ENCODE measurements at regions not wholly inside any gene's neighbourhood (a gene's known extent, or its start where the extent isn't known, plus 50 kb on each side); places are given as distances from the start of the nearest gene placed in this dataset.
"Not testable (repeated sequence)": the region's sequence is repeated elsewhere in the genome, so short reads cannot be mapped to it uniquely, and the experiment has no call there.

GRCh38 chr5:103860327-103860726, 297.7 kb upstream of the NUDT12 start:
- Histone ChIP-seq H3K4me1 (ENCODE audit: control insufficient read depth, extremely low read depth, insufficient read depth, low read length) (no peaks in the 10 kb centered on the region), H3K4me3 (ENCODE audit: control insufficient read depth in 2 of 3, extremely low read depth in 1 of 3, insufficient read depth in 2 of 3, low read depth in 1 of 3, low read length in 3 of 3) (no peak overlapping the region), H3K9ac (ENCODE audit: control insufficient read depth, extremely low read depth, insufficient read depth, low read length) (no peak overlapping the region), H3K4me2 (ENCODE audit: control insufficient read depth, extremely low read depth, insufficient read depth, low read depth, low read length) (no peak overlapping the region), H2AFZ (ENCODE audit: control insufficient read depth, low read length) (no peak overlapping the region), H3K79me2 (ENCODE audit: control insufficient read depth, insufficient read depth, low read length) (no peaks in the 10 kb centered on the region), H3K27me3 (ENCODE audit: control insufficient read depth, extremely low read depth, insufficient read depth, low read length) (no peaks in the 10 kb centered on the region), H3K36me3 (ENCODE audit: control insufficient read depth in 2 of 2, extremely low read depth in 1 of 2, insufficient read depth in 2 of 2, low read length in 2 of 2) (no peaks in the 10 kb centered on the region), H4K20me1 (ENCODE audit: control insufficient read depth, extremely low read depth, insufficient read depth, low read length) (no peaks in the 10 kb centered on the region), H3K27ac (ENCODE audit: control insufficient read depth, insufficient read depth, low read length) (no peak overlapping the region), H3K9me1 (ENCODE audit: control insufficient read depth, extremely low read depth, insufficient read depth, low read length) (no peaks in the 10 kb centered on the region), H3K9me3 (ENCODE audit: control insufficient read depth, low read depth, low read length) (no peaks in the 10 kb centered on the region)
- dilution Hi-C loops (cut with MboI; ENCODE audit: extremely low pct_ligation_motif_present, low sequenced_read_pairs): no loop called here
- TF ChIP-seq CTCF (optimal IDR thresholded peaks at IDR 0.05 in 1 of 3, IDR thresholded peaks at IDR 0.05 in 1 of 3, conservative IDR thresholded peaks at IDR 0.05 in 1 of 3; ENCODE audit: extremely low read depth in 1 of 3, insufficient read depth in 2 of 3, low read length in 3 of 3) (no peak), EZH2 (IDR thresholded peaks at IDR 0.05; ENCODE audit: low read length) (no peak)
- DNase-seq (ENCODE audit: low read depth, low spot score) (no peak), FAIRE-seq (no peak)

- H3K4me3 ChIP-seq (ENCODE audit: control insufficient read depth in 2 of 3, extremely low read depth in 1 of 3, insufficient read depth in 2 of 3, low read depth in 1 of 3, low read length in 3 of 3); DNase-seq (ENCODE audit: low read depth, low spot score); H3K27me3 ChIP-seq (ENCODE audit: control insufficient read depth, extremely low read depth, insufficient read depth, low read length); H2AFZ ChIP-seq (ENCODE audit: control insufficient read depth, low read length); H3K27ac ChIP-seq (ENCODE audit: control insufficient read depth, insufficient read depth, low read length); H3K4me2 ChIP-seq (ENCODE audit: control insufficient read depth, extremely low read depth, insufficient read depth, low read depth, low read length); H4K20me1 ChIP-seq (ENCODE audit: control insufficient read depth, extremely low read depth, insufficient read depth, low read length); H3K9me1 ChIP-seq (ENCODE audit: control insufficient read depth, extremely low read depth, insufficient read depth, low read length); H3K9me3 ChIP-seq (ENCODE audit: control insufficient read depth, low read depth, low read length); H3K4me1 ChIP-seq (ENCODE audit: control insufficient read depth, extremely low read depth, insufficient read depth, low read length); H3K79me2 ChIP-seq (ENCODE audit: control insufficient read depth, insufficient read depth, low read length); FAIRE-seq; H3K9ac ChIP-seq (ENCODE audit: control insufficient read depth, extremely low read depth, insufficient read depth, low read length); H3K36me3 ChIP-seq (ENCODE audit: control insufficient read depth in 2 of 2, extremely low read depth in 1 of 2, insufficient read depth in 2 of 2, low read length in 2 of 2); dilution Hi-C loops (cut with MboI; ENCODE audit: extremely low pct_ligation_motif_present, low sequenced_read_pairs): not testable (repeated sequence)
These were observed 295.8 kb upstream of the NUDT12 start for GRCh38 chr5:103858367-103858766.

- Histone ChIP-seq H3K4me1 (ENCODE audit: control insufficient read depth, extremely low read depth, insufficient read depth, low read length) (peaks cover 17% of the 10 kb centered on the region), H3K79me2 (ENCODE audit: control insufficient read depth, insufficient read depth, low read length) (no peaks in the 10 kb centered on the region), H3K9ac (ENCODE audit: control insufficient read depth, extremely low read depth, insufficient read depth, low read length) (no peak overlapping the region), H2AFZ (ENCODE audit: control insufficient read depth, low read length) (no peak overlapping the region), H4K20me1 (ENCODE audit: control insufficient read depth, extremely low read depth, insufficient read depth, low read length) (no peaks in the 10 kb centered on the region), H3K9me3 (ENCODE audit: control insufficient read depth, low read depth, low read length) (no peaks in the 10 kb centered on the region), H3K27me3 (ENCODE audit: control insufficient read depth, extremely low read depth, insufficient read depth, low read length) (no peaks in the 10 kb centered on the region), H3K4me2 (ENCODE audit: control insufficient read depth, extremely low read depth, insufficient read depth, low read depth, low read length) (no peak overlapping the region), H3K27ac (ENCODE audit: control insufficient read depth, insufficient read depth, low read length) (no peak overlapping the region), H3K36me3 (ENCODE audit: control insufficient read depth in 2 of 2, extremely low read depth in 1 of 2, insufficient read depth in 2 of 2, low read length in 2 of 2) (no peaks in the 10 kb centered on the region), H3K4me3 (ENCODE audit: control insufficient read depth in 2 of 3, extremely low read depth in 1 of 3, insufficient read depth in 2 of 3, low read depth in 1 of 3, low read length in 3 of 3) (no peak overlapping the region), H3K9me1 (ENCODE audit: control insufficient read depth, extremely low read depth, insufficient read depth, low read length) (no peaks in the 10 kb centered on the region)
- TF ChIP-seq CTCF (optimal IDR thresholded peaks at IDR 0.05 in 1 of 3, IDR thresholded peaks at IDR 0.05 in 1 of 3, conservative IDR thresholded peaks at IDR 0.05 in 1 of 3; ENCODE audit: extremely low read depth in 1 of 3, insufficient read depth in 2 of 3, low read length in 3 of 3) (no peak), EZH2 (IDR thresholded peaks at IDR 0.05; ENCODE audit: low read length) (no peak)
- no peak for FAIRE-seq
- dilution Hi-C loops (cut with MboI; ENCODE audit: extremely low pct_ligation_motif_present, low sequenced_read_pairs): no loop called here
- DNase-seq (ENCODE audit: low read depth, low spot score): no peak
These were observed 288.5 kb upstream of the NUDT12 start for GRCh38 chr5:103851091-103851490.
